Right ventricle myocardium inferior (tissue), 1 donor: ENCODE measurements at regions not wholly inside any gene's neighbourhood (a gene's known extent, or its start where the extent isn't known, plus 50 kb on each side); places are given as distances from the start of the nearest gene placed in this dataset.
"Not testable (repeated sequence)": the region's sequence is repeated elsewhere in the genome, so short reads cannot be mapped to it uniquely, and the experiment has no call there.

Source experiments
- ATAC-seq: fragments of 200-7000 bp; cut with Tn5 transposase; one replicate; pipeline ENCODE4 v1.9.1; 2020; ENCODE audit warnings: mild to moderate bottlenecking, moderate library complexity
- DNase-seq: peaks from one replicate; pipeline ENCODE4 v3.0.0; 2021; ENCODE audit errors: missing footprints
- intact Hi-C: fragments of 100-400 bp; cut with DNase I; formaldehyde crosslinking; loops from one replicate; pipeline ENCODE4 v1.11.0; 2022
- donor health status: DM: no; HTN: yes; CAD: no; lungs with severe emphysema.

- ATAC-seq = no peak
- intact Hi-C loops = no loop called here
- no peak for DNase-seq
These were observed 57.1 kb downstream of the GRIN2B start for GRCh38 chr12:13924286-13924685.

DNA sequence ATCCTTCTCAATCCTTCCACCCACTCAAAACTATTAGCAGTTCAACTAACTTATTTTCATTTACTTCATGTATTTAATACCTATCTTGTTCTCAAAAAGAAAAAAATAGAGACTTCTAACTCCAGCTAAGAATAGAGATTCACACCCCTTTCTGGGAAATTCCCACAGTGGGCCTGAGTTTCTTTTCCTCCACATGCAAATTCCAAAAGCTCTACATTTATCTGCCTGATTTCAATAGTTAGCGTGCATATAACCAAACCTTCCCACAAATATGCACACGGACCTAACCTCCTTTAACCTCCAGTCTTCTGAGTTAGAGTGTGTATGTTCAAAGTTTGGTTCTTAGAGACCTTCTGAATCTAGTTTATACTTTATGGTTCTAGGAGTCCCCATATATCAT is 62.5 kb downstream of the GRIN2B start:
- ATAC-seq (no peak), DNase-seq (no peak)
- intact Hi-C loops = no loop called here

- no peak for DNase-seq
- intact Hi-C loops = no loop called here
- no peak for ATAC-seq
These were observed 66.3 kb downstream of the GRIN2B start for GRCh38 chr12:13915096-13915495.

DNA sequence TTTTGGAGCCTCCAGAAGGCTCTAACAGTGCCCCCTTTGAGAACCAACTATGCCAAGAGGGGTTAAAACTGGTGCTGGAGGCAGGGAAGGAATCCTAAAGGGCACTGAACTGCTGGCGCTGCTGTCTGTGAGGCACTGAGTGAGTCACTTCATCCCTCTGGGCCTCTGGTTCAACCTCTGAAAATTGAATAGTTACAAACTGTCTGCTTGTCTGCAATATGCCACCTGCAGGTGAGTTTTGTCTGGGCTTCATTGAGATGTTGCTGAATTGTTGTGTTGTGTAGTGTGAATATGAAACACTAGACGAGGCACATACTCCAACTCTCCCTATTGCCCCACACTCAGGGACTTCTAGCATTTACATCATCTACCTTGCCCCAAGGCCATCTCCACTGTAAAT is 68.0 kb downstream of the GRIN2B start:
- ATAC-seq (no peak), DNase-seq (no peak)
- intact Hi-C loops = no loop called here

GRCh38 chr12:13911756-13912554 is 69.4 kb downstream of the GRIN2B start:
- DNase-seq = no peak
- intact Hi-C loops = no loop called here
- no peak for ATAC-seq

DNA sequence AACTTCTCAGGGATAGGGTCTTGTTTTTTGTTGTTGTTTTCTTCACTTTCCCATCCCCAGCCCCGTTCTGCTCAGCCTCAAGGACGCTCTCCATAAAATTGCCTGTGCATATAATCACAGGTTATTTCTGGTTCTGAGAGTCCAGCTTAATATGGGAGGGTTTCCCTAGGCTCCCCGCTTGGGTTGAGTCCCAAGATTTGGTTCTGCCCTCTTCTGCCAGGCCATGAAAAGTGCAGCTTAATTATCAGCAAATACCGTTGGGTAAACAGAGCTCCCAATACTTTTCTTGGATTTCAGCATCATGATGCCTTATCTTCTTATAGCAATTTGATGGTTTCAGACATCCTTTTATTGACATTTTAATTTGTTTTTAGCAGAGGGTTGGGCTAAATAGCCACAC is 75.6 kb downstream of the GRIN2B start:
- intact Hi-C loops = no loop called here
- DNase-seq (no peak), ATAC-seq (no peak)

- intact Hi-C loops = no loop called here
- no peak for ATAC-seq
- DNase-seq = no peak
These were observed 80.7 kb downstream of the GRIN2B start for GRCh38 chr12:13900718-13901117.

GRCh38 chr12:13898387-13898786 is 83.0 kb downstream of the GRIN2B start:
- intact Hi-C loops, DNase-seq, ATAC-seq: not testable (repeated sequence)

DNA sequence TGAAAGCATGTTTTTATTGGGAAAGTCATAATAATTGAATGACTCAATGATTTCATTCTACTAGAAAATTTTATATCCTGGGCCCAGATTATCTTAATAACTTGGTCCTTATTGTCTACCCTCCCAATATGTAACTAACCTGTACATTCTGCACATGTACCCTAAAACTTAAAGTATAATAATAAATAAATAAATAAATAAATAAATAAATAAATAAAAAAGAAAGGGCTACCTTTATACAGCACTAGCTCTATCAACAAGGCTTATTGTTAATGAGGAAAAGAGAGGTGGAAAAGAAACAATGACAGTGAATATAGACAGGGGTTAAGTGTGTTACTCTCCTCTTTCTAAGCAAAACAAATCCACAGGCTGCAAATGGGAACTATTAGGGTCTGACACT is 83.6 kb downstream of the GRIN2B start:
- intact Hi-C loops = no loop called here
- ATAC-seq (no peak), DNase-seq (no peak)

DNA sequence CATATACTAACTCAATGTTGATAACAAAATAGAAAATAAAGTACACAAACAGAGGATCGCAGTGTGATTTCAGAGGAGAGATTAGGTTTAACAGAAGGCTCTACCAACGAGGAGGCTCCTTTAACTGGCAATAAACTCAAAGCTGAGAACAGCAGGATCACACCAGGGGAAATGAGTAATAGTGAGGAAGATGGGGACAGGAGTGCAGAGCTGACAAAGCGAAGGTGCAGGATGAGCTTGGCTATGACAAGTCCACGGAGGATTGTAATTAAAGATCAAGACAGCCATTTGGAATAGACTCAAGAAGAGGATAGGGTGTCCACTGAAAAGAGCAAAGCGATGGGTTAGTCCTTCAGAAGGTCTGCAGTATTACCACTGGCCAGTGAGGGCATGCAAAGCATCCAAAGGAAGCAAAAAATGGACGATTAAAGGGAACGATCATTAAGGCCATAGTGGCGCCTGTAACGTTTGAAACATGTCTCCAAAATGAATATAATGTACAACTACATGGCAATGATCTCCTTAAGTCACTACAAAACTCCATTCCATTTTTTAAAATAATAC is 85.3 kb downstream of the GRIN2B start:
- no peak for ATAC-seq
- intact Hi-C loops = no loop called here
- DNase-seq = no peak

DNA sequence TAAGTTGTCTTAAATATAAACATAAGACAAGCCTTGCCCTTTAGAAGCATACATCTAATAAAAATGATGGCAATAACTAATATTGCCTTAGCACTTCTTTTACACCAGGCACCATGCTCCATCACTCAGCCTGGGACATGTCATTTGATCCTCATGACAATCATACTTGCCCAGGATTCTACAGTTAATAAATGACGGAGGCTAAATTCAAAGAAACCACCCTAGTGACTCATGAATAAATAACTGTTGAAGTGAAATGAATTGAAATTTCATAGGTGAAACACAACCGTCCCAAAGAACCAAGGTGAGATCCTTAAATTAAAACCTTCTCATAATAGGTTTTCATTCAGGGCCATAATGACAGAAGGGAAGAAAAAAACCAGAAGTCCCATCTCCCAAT is 89.5 kb downstream of the GRIN2B start:
- DNase-seq (no peak), ATAC-seq (no peak)
- intact Hi-C loops = no loop called here

DNA sequence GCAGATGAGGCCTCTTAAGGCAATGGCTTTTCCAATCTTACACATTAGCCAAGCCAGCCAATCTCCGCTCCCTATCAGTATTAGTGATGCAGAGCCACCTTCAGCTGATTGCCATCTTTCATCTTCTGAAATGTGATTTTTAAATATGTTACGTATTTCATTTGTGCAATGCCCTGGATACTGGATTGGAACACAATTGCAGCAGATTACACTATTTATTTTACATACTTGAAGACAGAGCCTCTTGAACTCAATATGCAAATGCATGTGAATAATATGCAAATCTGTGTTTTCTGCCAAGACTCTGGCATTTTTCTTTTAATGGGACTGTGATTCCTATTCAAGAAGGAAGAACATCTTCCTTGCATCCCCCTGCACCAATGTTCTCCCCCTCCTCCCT is 90.5 kb downstream of the GRIN2B start:
- intact Hi-C loops = no loop called here
- ATAC-seq = no peak
- no peak for DNase-seq

- ATAC-seq (no peak), DNase-seq (no peak)
- intact Hi-C loops = no loop called here
These were observed 93.5 kb downstream of the GRIN2B start for GRCh38 chr12:13887779-13888388.

GRCh38 chr12:13882176-13882575 is 99.2 kb downstream of the GRIN2B start:
- ATAC-seq (no peak), DNase-seq (no peak)
- intact Hi-C loops = no loop called here

DNA sequence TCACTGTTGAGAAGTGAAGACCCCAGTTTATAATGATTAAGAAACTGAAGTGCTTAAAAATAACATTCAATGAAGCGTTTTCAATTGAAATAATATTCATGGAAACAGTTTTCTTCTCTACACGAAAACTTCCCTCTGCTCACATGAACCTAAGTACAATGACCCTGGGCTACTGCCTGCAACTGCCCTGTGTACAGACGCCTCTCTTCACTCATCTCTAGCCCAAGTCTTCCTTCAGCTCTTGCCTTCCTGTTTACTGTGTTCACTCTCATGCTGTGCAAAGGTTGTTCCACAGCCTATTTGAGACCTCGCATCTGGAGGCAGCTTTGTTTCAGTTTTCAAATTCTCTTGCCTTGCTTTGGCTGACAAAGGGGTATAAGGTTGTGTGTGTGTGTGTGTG is 100.8 kb downstream of the GRIN2B start:
- intact Hi-C loops = no loop called here
- ATAC-seq (no peak), DNase-seq (no peak)

GRCh38 chr12:13875744-13876143 is 105.7 kb downstream of the GRIN2B start:
- DNase-seq (no peak), ATAC-seq (no peak)
- intact Hi-C loops = no loop called here

DNA sequence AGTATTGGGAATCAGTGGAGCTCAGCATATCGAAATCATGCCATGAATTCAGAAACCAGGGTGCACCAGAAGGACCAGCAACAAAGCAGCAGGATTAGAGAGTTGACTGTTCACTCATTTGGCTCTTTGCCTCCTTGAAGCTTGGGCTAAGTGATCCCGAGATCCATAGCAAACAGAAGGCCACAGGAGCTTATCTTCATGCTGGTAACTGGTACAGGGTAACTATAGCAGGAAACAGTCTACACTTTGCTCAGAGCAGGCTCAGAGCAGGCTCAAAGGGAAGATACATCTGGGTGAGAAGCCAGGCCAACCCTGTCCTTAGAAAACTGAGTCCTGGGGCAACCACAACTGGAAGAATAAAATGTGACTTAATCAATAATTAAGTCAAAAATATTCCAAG is 111.1 kb downstream of the GRIN2B start:
- ATAC-seq = no peak
- intact Hi-C loops = no loop called here
- no peak for DNase-seq

DNA sequence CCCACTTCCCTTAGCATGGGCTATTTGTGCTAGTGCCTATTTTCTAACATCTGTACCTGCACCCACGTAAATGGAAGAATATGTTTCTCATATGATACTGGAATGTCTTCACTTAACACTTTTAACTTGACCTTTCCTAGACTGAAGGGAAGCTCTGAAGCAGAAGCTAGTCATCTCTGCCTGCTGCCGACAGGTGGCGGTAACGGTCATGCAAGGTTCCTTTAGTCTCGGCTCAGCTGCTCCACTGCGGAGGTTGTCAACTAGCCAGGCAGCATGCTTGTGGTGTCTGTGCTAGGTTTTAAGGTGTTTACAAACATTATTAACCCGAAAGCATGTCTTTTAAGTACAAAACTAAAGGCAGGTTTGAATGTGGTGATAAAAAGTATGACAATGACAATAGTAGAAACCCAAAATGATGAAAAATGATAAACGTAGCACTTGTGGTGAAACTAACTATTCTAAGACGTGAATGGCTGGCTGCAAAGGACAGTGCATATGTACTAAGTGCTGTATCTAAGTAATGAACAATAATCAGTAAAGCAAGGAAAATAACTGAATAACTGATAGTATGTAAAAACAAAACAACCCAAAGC is 117.2 kb downstream of the GRIN2B start:
- DNase-seq = peak; percentile 86
- no peak for ATAC-seq
- intact Hi-C loops = loop anchor here (5.0 kb wide), 1 partner anchor 303 kb away; no protein-coding TSS in a partner anchor

DNA sequence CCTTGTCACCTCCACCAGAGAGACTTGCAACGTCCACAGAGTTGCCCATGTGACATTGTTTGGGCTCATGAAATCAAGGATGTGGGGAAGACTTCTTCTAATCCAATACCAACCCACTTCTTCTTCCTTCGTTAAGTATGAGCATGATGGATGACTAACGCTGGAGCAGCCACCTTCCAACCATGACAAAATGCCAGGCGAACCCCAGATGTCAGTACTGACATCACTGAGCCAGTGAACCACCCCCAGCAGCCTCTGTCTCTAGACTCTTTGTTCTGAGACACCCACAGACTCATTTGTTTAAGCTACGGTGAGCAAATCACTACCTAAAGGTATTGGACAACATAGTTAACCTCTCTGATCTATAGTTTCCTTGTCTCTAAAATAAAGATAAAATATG is 123.7 kb downstream of the GRIN2B start:
- intact Hi-C loops = no loop called here
- DNase-seq (no peak), ATAC-seq (no peak)

DNA sequence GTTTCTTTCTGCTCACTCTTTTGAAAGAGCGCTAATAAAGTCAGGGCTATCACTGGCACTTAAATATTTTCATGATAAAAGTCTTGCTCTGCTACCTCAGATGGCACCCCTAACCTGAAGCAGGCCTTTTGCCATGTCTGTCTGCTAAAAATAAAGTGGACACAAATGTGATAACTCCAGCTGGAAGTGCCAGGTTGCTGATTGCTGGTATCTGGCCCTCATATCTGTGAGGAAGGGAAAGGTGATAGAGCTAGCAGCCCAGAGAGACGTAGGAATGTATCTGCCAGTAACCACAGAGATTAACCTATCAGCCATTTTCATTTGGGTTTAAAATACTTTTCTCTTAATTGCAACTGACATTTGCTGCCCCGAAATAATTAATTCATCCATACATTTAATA is 127.9 kb downstream of the GRIN2B start:
- intact Hi-C loops = no loop called here
- DNase-seq (no peak), ATAC-seq (no peak)
